Brain microvascular endothelial cell (primary cell): ENCODE measurements at regions not wholly inside any gene's neighbourhood (a gene's known extent, or its start where the extent isn't known, plus 50 kb on each side); places are given as distances from the start of the nearest gene placed in this dataset.

Source experiments
- DNase-seq: peaks from one replicate; pipeline ENCODE4 v3.0.0-alpha.2; 2020
- H3K27ac ChIP-seq: fragments of 250-450 bp; sonication (Bioruptor Pico); 2 replicates; pipeline ENCODE4 v1.5.1; 2020; ENCODE audit warnings: mild to moderate bottlenecking, moderate library complexity
- H3K27me3 ChIP-seq: fragments of 250-450 bp; sonication (Bioruptor Pico); replicated peaks from 2 replicates; pipeline ENCODE4 v1.5.1; 2020; ENCODE audit warnings: mild to moderate bottlenecking
- H3K36me3 ChIP-seq: fragments of 250-450 bp; sonication (Bioruptor Pico); replicated peaks from 2 replicates; pipeline ENCODE4 v1.5.1; 2020; ENCODE audit warnings: mild to moderate bottlenecking
- H3K4me3 ChIP-seq: 2 replicates; pipeline ENCODE4 v1.5.1; 2011; ENCODE audit warnings: low read depth, mild to moderate bottlenecking, control low read depth, low read length, moderate library complexity
- in situ Hi-C: cut with HindIII; loops from 2 replicates; pipeline ENCODE4 v1.10.0; 2017; ENCODE audit warnings: low sequenced_read_pairs, low pct_ligation_motif_present
- TF ChIP-seq, protein P1 (sequence below): IDR thresholded peaks from 2 replicates; pipeline ENCODE4 v1.5.1; 2011; ENCODE audit warnings: low read depth, mild to moderate bottlenecking, moderate library complexity, low read length, control low read depth, inconsistent platforms; ENCODE audit errors: missing control alignments

DNA sequence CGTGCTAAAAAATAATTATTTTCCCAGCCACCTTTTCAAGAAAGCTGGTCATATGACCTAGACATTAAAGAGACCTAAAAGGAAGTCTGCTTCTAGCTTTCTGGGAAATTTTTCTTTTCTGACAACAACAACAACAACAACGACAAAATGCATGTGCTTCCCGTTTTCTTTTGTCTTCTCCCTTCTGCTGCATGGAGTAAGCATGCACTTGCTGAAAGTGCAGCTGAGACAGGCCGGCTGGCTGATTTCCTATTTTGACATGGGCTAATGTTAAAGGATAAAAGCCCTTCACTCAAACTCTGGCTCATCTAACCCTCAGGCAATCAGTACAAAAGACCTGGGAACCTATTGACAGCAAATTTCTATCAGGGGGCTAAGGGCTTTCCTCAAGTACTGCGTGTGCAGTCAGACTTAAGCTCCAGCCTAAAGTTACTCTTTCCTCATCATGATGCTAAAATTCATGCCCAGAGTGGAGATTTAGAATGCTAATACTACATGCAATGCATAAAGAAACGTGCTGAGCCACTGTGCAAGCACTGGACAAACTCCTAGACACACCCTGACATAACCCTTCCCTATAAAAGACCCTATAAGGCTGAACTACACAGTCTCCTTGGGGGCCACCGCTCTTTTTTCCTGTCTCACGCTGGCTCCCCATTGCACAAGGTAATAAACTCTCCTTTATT is 811.1 kb downstream of the UQCRFS1 start:
- Histone ChIP-seq H3K27me3 (no peaks in the 10 kb centered on the region), H3K27ac (no peak overlapping the region), H3K36me3 (no peaks in the 10 kb centered on the region), H3K4me3 (no peak overlapping the region)
- in situ Hi-C loops, result no loop called here
- TF ChIP-seq, protein P1, sequence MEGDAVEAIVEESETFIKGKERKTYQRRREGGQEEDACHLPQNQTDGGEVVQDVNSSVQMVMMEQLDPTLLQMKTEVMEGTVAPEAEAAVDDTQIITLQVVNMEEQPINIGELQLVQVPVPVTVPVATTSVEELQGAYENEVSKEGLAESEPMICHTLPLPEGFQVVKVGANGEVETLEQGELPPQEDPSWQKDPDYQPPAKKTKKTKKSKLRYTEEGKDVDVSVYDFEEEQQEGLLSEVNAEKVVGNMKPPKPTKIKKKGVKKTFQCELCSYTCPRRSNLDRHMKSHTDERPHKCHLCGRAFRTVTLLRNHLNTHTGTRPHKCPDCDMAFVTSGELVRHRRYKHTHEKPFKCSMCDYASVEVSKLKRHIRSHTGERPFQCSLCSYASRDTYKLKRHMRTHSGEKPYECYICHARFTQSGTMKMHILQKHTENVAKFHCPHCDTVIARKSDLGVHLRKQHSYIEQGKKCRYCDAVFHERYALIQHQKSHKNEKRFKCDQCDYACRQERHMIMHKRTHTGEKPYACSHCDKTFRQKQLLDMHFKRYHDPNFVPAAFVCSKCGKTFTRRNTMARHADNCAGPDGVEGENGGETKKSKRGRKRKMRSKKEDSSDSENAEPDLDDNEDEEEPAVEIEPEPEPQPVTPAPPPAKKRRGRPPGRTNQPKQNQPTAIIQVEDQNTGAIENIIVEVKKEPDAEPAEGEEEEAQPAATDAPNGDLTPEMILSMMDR, result no peak
- DNase-seq, result no peak

DNA sequence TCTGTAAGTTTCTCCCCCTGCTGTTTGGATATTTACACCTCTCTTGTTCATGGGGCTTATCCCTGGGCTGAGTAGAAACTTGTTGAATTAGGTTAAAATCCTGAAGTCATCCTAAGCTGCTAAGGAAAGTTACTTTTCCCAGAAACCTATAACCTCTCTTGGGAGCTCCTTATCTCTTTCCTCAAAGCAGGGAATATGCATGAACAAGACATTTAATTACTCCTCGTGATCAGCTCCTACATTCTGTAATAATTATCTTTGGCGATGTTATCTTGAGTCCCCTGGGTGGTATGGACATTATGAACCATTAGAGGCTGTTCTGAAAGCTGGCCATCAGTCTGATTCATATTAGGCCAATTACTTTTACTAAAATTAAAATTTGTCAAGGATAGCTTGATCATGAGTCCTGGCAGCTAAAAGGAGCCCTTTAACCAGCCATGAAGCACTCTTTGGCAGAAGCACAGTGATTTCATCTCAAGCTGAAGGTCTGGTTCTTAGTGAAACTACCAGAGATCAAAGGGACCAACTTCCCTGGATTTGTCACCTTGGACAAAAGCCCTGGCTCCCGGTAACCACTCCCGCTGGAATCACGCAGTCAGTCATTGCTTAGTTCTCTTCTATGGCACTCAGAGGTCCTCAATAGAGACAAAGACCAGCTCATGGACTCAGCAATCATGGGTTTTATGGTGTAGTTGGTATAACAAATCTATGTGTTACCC is 811.8 kb downstream of the UQCRFS1 start:
- H3K27ac ChIP-seq, result no peak overlapping the region
- no peaks in the 10 kb centered on the region for H3K27me3 ChIP-seq
- no peaks in the 10 kb centered on the region for H3K36me3 ChIP-seq
- DNase-seq, result no peak
- no peak overlapping the region for H3K4me3 ChIP-seq
- TF ChIP-seq, protein P1, result no peak
- in situ Hi-C loops, result no loop called here

DNA sequence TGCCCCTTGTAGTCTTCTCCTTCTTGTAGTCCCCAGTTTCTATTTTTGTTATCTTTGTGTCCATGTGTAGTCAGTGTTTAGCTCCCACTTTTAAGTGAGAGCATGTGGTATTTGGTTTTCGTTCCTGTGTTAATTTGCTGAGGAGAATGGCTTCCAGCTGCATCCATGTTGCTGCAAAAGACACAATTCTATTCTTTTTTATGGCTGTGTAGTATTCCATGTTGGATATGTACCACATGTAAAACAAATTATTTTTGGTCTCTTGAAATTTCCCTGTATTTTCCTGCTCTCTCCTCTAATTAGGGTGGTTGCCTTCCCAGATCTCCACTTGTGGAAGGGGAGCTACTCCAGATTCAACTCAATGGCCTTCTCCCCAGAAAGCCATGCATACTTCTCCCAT is 813.8 kb downstream of the UQCRFS1 start:
- TF ChIP-seq, protein P1, result no peak
- H3K4me3 ChIP-seq, result no peak overlapping the region
- DNase-seq, result no peak
- no peaks in the 10 kb centered on the region for H3K36me3 ChIP-seq
- no peak overlapping the region for H3K27ac ChIP-seq
- H3K27me3 ChIP-seq, result no peaks in the 10 kb centered on the region
- in situ Hi-C loops, result no loop called here

DNA sequence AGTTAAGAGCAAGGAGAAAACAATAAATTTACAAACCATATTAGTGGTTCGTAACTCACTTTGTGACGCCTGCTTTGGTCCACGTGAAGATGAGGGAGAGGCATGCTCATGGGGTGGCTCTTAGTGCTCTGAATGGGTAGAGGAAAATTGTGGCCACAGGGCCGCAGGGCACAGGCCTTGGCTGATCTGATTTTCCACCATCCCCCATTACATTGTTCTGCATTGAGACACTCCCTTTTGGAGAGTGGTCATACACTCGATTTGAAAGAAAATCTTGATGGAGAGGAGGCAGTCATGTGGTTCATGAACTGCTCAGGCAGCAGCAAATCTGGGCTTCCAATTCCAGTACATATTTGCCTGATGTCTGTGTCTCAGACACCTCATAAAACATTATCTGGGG is 815.2 kb downstream of the UQCRFS1 start:
- H3K4me3 ChIP-seq, result no peak overlapping the region
- no peaks in the 10 kb centered on the region for H3K27me3 ChIP-seq
- TF ChIP-seq, protein P1, result no peak
- in situ Hi-C loops, result no loop called here
- no peak overlapping the region for H3K27ac ChIP-seq
- no peaks in the 10 kb centered on the region for H3K36me3 ChIP-seq
- DNase-seq, result no peak

DNA sequence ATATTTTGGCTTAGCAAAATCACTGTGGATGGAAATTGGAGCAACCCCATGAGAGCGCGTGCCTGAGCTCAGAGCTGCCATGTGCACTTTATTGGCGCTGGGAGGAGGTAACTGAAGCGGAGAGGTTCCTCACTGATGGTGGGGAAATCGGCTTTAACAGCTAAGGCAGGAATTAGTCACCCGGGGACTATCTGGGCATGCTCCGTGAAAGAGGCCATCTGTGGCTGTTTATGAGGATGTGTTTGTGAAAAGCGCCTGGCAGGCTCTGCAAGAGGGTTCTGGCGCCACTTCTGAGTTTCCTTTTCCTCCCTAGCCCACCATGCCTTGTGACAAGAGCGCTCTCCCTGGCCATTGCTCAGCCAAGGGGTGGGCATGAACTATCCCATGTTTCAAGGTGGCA is 815.6 kb downstream of the UQCRFS1 start:
- no peak overlapping the region for H3K27ac ChIP-seq
- TF ChIP-seq, protein P1, result no peak

DNA sequence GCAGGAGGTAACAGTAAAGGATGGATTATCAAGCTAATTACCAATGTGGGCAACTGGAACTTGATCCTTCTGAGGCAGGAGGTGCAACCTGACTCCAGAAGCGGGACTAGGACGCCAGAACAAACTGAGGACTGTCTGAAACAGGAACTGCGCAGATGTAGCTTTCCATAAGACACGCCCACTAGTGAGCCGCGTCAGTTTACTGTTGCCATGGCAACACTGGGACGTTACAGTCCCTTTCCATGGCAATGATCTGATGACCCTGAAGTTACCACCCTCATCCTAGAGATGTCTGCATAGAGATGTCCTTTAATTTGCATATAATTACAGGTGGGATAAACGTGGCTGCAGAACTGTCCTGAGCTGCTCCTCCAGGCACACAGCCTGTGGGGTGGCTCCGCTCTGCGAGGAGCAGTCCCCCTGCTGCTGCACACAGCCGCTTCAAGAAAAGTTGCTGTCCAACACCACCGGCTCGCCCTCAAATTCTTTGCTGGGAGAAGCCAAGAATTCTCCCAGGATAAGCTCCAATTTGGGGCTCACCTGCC is 816.6 kb downstream of the UQCRFS1 start:
- Histone ChIP-seq H3K4me3 (no peak overlapping the region), H3K27ac (no peak overlapping the region), H3K36me3 (no peaks in the 10 kb centered on the region), H3K27me3 (no peaks in the 10 kb centered on the region)
- no peak for DNase-seq
- in situ Hi-C loops, result no loop called here
- TF ChIP-seq, protein P1, result no peak

More for the DNA sequence above, 815.6 kb downstream of the UQCRFS1 start:
- H3K27me3 ChIP-seq, result no peaks in the 10 kb centered on the region
- no peak overlapping the region for H3K4me3 ChIP-seq
- in situ Hi-C loops, result no loop called here
- DNase-seq, result no peak
- H3K36me3 ChIP-seq, result no peaks in the 10 kb centered on the region
